ENCODE measurements at regions not wholly inside any gene's neighbourhood (a gene's known extent, or its start where the extent isn't known, plus 50 kb on each side); places are given as distances from the start of the nearest gene placed in this dataset.

GRCh38 chr6:150725795-150726194 lies 126.1 kb downstream of the PLEKHG1 start:
- CTCF ChIA-PET, result no interaction called here

GRCh38 chr6:150729188-150729748 lies 129.6 kb downstream of the PLEKHG1 start:
- Histone ChIP-seq H3K4me2 (ENCODE audit: low read length) (no peak overlapping the region), H3K27ac (ENCODE audit: low read length) (no peak overlapping the region), H3K4me3 (ENCODE audit: low read length) (no peak overlapping the region), H2AFZ (ENCODE audit: low read length) (no peak overlapping the region), H3K27me3 (ENCODE audit: low read length) (no peaks in the 10 kb centered on the region), H3K4me1 (ENCODE audit: insufficient read depth, low read length) (peaks cover under 1% of the 10 kb centered on the region; the same call in 1 of the 2 replicates), H3K9me3 (ENCODE audit: low read length) (no peaks in the 10 kb centered on the region), H3K9me2 (replicated peaks; ENCODE audit: low read length) (no peaks in the 10 kb centered on the region), H3K79me2 (ENCODE audit: low read length) (no peaks in the 10 kb centered on the region), H3K9ac (ENCODE audit: low read length) (no peak overlapping the region), H4K20me1 (ENCODE audit: low read length) (no peaks in the 10 kb centered on the region), H3F3A (ENCODE audit: low read length, unreplicated experiment) (no peaks in the 10 kb centered on the region), H3K36me3 (ENCODE audit: low read depth, low read length) (no peaks in the 10 kb centered on the region)
- intact Hi-C loops (cut with micrococcal nuclease), result no loop called here
- DNase-seq (no peak), ATAC-seq (no peak)
- ChIA-PET POLR2A (ENCODE audit: unreplicated experiment) (no interaction called here), CTCF (no interaction called here)
- TF ChIP-seq EZH2phosphoT487 (IDR thresholded peaks at IDR 0.05; ENCODE audit: borderline replicate concordance, low read length) (no peak), CTCF (conservative IDR thresholded peaks at IDR 0.05; ENCODE audit: low read depth, low read length) (no peak), EZH2 (IDR thresholded peaks at IDR 0.05; ENCODE audit: low read length, unreplicated experiment) (no peak)
- no TSS peak for BruUV-seq (replicated peaks)

More at GRCh38 chr6:150725795-150726194, 126.1 kb downstream of the PLEKHG1 start:
- intact Hi-C loops (cut with micrococcal nuclease), result no loop called here
- Histone ChIP-seq H3K79me2 (ENCODE audit: low read length) (no peaks in the 10 kb centered on the region), H3K9me2 (replicated peaks; ENCODE audit: low read length) (no peaks in the 10 kb centered on the region), H3K4me3 (ENCODE audit: low read length) (no peak overlapping the region), H3K9me3 (ENCODE audit: low read length) (no peaks in the 10 kb centered on the region), H3K36me3 (ENCODE audit: low read depth, low read length) (no peaks in the 10 kb centered on the region), H3K4me2 (ENCODE audit: low read length) (no peak overlapping the region), H3K9ac (ENCODE audit: low read length) (no peak overlapping the region), H3K27me3 (ENCODE audit: low read length) (no peaks in the 10 kb centered on the region), H3K4me1 (ENCODE audit: insufficient read depth, low read length) (peaks cover 22% of the 10 kb centered on the region), H2AFZ (ENCODE audit: low read length) (no peak overlapping the region), H3F3A (ENCODE audit: low read length, unreplicated experiment) (no peaks in the 10 kb centered on the region), H3K27ac (ENCODE audit: low read length) (no peak overlapping the region), H4K20me1 (ENCODE audit: low read length) (no peaks in the 10 kb centered on the region)
- BruUV-seq (replicated peaks), result no TSS peak
- DNase-seq (no peak), ATAC-seq (no peak)
- POLR2A ChIA-PET (ENCODE audit: unreplicated experiment), result no interaction called here
- TF ChIP-seq CTCF (conservative IDR thresholded peaks at IDR 0.05; ENCODE audit: low read depth, low read length), result no peak
- TF ChIP-seq EZH2 (IDR thresholded peaks at IDR 0.05; ENCODE audit: low read length, unreplicated experiment), result no peak
- TF ChIP-seq EZH2phosphoT487 (IDR thresholded peaks at IDR 0.05; ENCODE audit: borderline replicate concordance, low read length), result no peak

GRCh38 chr6:150730801-150731457 lies 131.2 kb downstream of the PLEKHG1 start:
- ChIA-PET POLR2A (ENCODE audit: unreplicated experiment) (no interaction called here), CTCF (no interaction called here)
- Histone ChIP-seq H3K4me3 (ENCODE audit: low read length) (no peak overlapping the region), H3K9me3 (ENCODE audit: low read length) (no peaks in the 10 kb centered on the region), H3K9ac (ENCODE audit: low read length) (no peak overlapping the region), H3K4me2 (ENCODE audit: low read length) (no peak overlapping the region), H3K79me2 (ENCODE audit: low read length) (no peaks in the 10 kb centered on the region), H3K27ac (ENCODE audit: low read length) (no peak overlapping the region), H3K9me2 (replicated peaks; ENCODE audit: low read length) (no peaks in the 10 kb centered on the region), H4K20me1 (ENCODE audit: low read length) (no peaks in the 10 kb centered on the region), H3K27me3 (ENCODE audit: low read length) (no peaks in the 10 kb centered on the region), H3K36me3 (ENCODE audit: low read depth, low read length) (no peaks in the 10 kb centered on the region), H2AFZ (ENCODE audit: low read length) (no peak overlapping the region), H3F3A (ENCODE audit: low read length, unreplicated experiment) (no peaks in the 10 kb centered on the region), H3K4me1 (ENCODE audit: insufficient read depth, low read length) (no peaks in the 10 kb centered on the region)
- TF ChIP-seq CTCF (conservative IDR thresholded peaks at IDR 0.05; ENCODE audit: low read depth, low read length) (no peak), EZH2phosphoT487 (IDR thresholded peaks at IDR 0.05; ENCODE audit: borderline replicate concordance, low read length) (no peak)
- intact Hi-C loops (cut with micrococcal nuclease), result no loop called here
- no TSS peak for BruUV-seq (replicated peaks)
- no peak for ATAC-seq
- no peak for DNase-seq

Measured in PC-3 (cell line).